Loucy (cell line): ENCODE measurements at regions not wholly inside any gene's neighbourhood (a gene's known extent, or its start where the extent isn't known, plus 50 kb on each side); places are given as distances from the start of the nearest gene placed in this dataset.

Source experiments
- CTCF ChIP-seq: fragments of 200-600 bp; sonication (generic); conservative IDR thresholded peaks from 2 replicates; pipeline ENCODE4 v1.5.1; 2014; ENCODE audit warnings: mild to moderate bottlenecking, antibody characterized with exemption, low read length
- EZH2phosphoT487 ChIP-seq: fragments of 200-600 bp; IDR thresholded peaks from 2 replicates; pipeline ENCODE4 v1.6.1; 2018; ENCODE audit warnings: antibody characterized with exemption, mild to moderate bottlenecking, moderate library complexity, borderline replicate concordance

- TF ChIP-seq CTCF (no peak), EZH2phosphoT487 (no peak)
These were observed 512.2 kb upstream of the ZNF608 start for GRCh38 chr5:125258615-125259014.
